ENCODE measurements at regions not wholly inside any gene's neighbourhood (a gene's known extent, or its start where the extent isn't known, plus 50 kb on each side); places are given as distances from the start of the nearest gene placed in this dataset.

DNA sequence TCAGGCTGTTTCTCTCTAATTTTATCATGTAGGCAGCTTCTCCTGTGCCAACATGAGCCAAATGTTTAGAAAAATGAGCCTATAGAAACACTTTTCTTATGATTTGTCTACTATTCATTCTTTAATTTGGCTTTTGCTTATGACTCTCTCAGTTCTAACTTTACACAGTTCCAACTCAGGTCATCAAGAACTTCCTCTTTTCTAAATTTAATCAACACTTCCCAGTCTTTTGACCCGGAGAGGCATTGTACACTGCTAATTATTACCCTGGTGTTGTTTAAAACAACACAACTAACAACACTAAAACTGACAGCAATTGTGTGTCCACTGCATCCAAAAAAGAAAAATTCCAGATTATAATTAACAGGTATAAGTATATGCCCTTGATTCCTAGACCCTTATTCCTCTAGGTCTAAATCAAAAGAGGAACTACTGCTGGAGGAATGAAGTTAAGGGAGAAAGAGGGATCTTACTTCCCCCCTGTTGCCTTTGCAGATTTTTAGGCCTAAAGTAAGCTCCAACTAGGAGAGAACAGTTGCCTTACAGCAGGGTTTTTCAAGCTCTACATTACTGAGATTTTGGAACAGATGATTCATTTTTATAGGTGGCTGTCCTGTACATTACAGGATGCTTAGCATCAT, 332.2 kb upstream of the GOLIM4 start:
- Histone ChIP-seq H3K27ac (no peak overlapping the region), H3K4me1 (no peaks in the 10 kb centered on the region), H3K4me3 (no peak overlapping the region), H3K27me3 (no peaks in the 10 kb centered on the region), H3K9me3 (no peaks in the 10 kb centered on the region), H3K36me3 (no peaks in the 10 kb centered on the region)
- DNase-seq: no peak
- no peak for TF ChIP-seq POLR2A (IDR thresholded peaks at IDR 0.05)
- TF ChIP-seq, protein P1, sequence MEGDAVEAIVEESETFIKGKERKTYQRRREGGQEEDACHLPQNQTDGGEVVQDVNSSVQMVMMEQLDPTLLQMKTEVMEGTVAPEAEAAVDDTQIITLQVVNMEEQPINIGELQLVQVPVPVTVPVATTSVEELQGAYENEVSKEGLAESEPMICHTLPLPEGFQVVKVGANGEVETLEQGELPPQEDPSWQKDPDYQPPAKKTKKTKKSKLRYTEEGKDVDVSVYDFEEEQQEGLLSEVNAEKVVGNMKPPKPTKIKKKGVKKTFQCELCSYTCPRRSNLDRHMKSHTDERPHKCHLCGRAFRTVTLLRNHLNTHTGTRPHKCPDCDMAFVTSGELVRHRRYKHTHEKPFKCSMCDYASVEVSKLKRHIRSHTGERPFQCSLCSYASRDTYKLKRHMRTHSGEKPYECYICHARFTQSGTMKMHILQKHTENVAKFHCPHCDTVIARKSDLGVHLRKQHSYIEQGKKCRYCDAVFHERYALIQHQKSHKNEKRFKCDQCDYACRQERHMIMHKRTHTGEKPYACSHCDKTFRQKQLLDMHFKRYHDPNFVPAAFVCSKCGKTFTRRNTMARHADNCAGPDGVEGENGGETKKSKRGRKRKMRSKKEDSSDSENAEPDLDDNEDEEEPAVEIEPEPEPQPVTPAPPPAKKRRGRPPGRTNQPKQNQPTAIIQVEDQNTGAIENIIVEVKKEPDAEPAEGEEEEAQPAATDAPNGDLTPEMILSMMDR (IDR thresholded peaks at IDR 0.05): no peak
- intact Hi-C loops (cut with DNase I): no loop called here
- WGBS (ENCODE audit: insufficient coverage, low coverage, low lambda C conversion rate, missing lambda C conversion rate): 43% methylated on average over 1 of the region's 1 CpG
- ATAC-seq: peak in 1 of 4 donors; percentile 51

DNA sequence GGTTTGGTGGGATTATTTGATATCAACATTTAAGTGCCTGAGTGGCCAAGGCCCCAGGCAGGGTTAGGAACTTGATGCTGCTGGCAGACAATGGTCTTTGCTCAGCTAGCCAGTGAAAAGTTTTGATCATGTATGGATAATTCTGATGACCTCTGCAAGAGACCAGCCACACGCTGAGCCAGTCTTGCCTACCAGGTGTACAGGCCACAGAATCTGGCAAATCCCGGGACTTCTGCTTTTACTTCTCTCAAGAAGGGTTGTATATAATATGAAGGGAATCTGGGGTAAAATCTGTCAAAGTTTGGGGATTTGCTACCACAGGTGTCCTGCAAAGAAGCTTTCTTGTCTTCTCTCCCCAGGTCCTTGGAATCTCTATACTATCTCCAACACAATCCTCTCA, 331.4 kb upstream of the GOLIM4 start:
- intact Hi-C loops (cut with DNase I): no loop called here
- no peak for TF ChIP-seq POLR2A (IDR thresholded peaks at IDR 0.05)
- TF ChIP-seq, protein P1 (IDR thresholded peaks at IDR 0.05): no peak
- no peak for ATAC-seq
- Histone ChIP-seq H3K9me3 (no peaks in the 10 kb centered on the region), H3K36me3 (no peaks in the 10 kb centered on the region), H3K4me1 (no peaks in the 10 kb centered on the region), H3K27me3 (no peaks in the 10 kb centered on the region), H3K27ac (no peak overlapping the region), H3K4me3 (no peak overlapping the region)
- 54% methylated on average over 2 of the region's 2 CpGs for WGBS (ENCODE audit: insufficient coverage, low coverage, low lambda C conversion rate, missing lambda C conversion rate)
- no peak for DNase-seq

DNA sequence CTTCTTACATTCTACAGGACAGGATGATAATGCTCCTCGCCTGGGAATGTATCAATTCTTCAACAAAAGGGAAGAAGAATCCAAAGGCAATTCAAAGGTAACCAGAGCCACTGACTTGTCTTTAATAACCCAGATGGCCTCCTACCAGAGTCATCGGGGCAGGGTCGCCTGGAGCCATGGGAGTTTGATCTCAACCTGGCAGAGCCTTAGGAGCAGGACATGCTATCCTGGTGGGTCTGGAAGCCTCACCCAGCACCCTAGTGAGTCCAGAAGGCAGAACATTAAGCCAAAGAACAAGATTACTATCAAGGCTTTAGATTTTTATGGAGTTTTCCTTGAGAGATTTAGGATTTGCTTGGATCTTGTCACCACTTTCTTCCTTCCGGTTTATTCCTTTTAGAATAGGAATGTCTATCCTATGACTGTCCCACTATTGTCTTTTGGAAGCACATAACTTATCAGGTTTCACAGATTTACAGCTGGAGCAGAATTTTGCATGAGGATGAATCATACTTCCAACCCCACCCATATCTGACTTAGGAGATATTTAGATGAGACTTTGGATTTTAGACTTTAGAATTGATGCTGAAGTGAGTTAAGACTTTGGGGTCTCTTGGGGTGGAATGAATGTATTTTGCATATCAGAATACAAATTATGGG, 330.3 kb upstream of the GOLIM4 start:
- intact Hi-C loops (cut with DNase I): no loop called here
- TF ChIP-seq POLR2A (IDR thresholded peaks at IDR 0.05): no peak
- TF ChIP-seq, protein P1 (IDR thresholded peaks at IDR 0.05): no peak
- Histone ChIP-seq H3K9me3 (no peaks in the 10 kb centered on the region), H3K36me3 (no peaks in the 10 kb centered on the region), H3K27me3 (no peaks in the 10 kb centered on the region), H3K27ac (no peak overlapping the region), H3K4me1 (no peaks in the 10 kb centered on the region), H3K4me3 (no peak overlapping the region)
- no peak for DNase-seq
- no peak for ATAC-seq
- WGBS (ENCODE audit: insufficient coverage, low coverage, low lambda C conversion rate, missing lambda C conversion rate): 71% methylated on average over 1 of the region's 4 CpGs

DNA sequence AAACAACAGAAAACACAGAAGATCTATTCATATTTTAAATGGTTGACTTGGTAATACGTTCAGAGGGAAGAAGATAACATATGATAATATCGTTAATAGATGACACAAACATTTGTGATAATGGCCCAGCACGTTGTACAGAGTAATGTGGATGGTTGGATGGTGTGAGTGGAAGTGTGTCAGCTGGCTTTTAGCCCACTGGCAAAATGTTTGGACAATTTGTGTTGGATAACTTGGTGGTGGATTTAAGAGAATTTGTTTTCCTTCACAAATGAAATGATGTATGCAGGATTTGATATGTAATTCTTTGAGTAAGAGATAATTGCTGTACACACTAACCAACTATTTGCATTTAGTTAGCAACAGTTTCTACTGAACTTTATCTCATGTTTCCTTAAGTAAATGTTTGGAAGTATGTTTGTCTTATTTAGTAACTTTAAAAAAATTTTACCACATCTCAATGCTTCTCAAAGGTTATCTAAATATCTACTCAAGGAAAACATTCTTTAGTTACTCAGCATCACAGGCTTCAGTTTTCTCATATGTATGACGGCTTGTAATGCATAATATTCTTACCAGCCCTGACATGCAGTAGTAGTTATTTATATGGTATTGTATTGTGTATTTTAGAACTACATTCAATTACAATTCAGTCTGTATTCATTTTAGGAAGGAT, 328.5 kb upstream of the GOLIM4 start:
- no peaks in the 10 kb centered on the region for H3K4me1 ChIP-seq
- no peaks in the 10 kb centered on the region for H3K36me3 ChIP-seq
- no peak for ATAC-seq
- 55% methylated on average over 4 of the region's 4 CpGs for WGBS (ENCODE audit: insufficient coverage, low coverage, low lambda C conversion rate, missing lambda C conversion rate)
- no peak for DNase-seq
- no peaks in the 10 kb centered on the region for H3K9me3 ChIP-seq
- no peak overlapping the region for H3K27ac ChIP-seq
- TF ChIP-seq, protein P1 (IDR thresholded peaks at IDR 0.05): no peak
- no peak for TF ChIP-seq POLR2A (IDR thresholded peaks at IDR 0.05)
- H3K4me3 ChIP-seq: no peak overlapping the region
- H3K27me3 ChIP-seq: no peaks in the 10 kb centered on the region
- intact Hi-C loops (cut with DNase I): no loop called here

Measured in right lobe of liver (tissue), 6 donors.